GM12873 (cell line): ENCODE measurements at regions not wholly inside any gene's neighbourhood (a gene's known extent, or its start where the extent isn't known, plus 50 kb on each side); places are given as distances from the start of the nearest gene placed in this dataset.

Source experiments
- CTCF ChIP-seq: IDR thresholded peaks from 2 replicates; pipeline ENCODE4 v1.5.1; 2012; ENCODE audit warnings: low read depth, mild to moderate bottlenecking, moderate library complexity, low read length, control low read depth; ENCODE audit not compliant: insufficient read depth; ENCODE audit errors: missing control alignments

- TF ChIP-seq CTCF: no peak
Observed at GRCh38 chr5:89946508-89946907, 463.0 kb downstream of the CETN3 start.

GRCh38 chr5:89942171-89942570 lies 467.4 kb downstream of the CETN3 start:
- TF ChIP-seq CTCF: no peak

GRCh38 chr5:89936576-89936975 lies 473.0 kb downstream of the CETN3 start:
- no peak for TF ChIP-seq CTCF

GRCh38 chr5:89934069-89934468 lies 475.5 kb downstream of the CETN3 start:
- no peak for TF ChIP-seq CTCF

- no peak for TF ChIP-seq CTCF
Observed at GRCh38 chr5:89932771-89933181, 476.8 kb downstream of the CETN3 start.

GRCh38 chr5:89930591-89931392 lies 478.8 kb downstream of the CETN3 start:
- no peak for TF ChIP-seq CTCF

- no peak for TF ChIP-seq CTCF
Observed at GRCh38 chr5:89929834-89930233, 479.7 kb downstream of the CETN3 start.
